ENCODE measurements at regions not wholly inside any gene's neighbourhood (a gene's known extent, or its start where the extent isn't known, plus 50 kb on each side); places are given as distances from the start of the nearest gene placed in this dataset.
A peak's percentile ranks its signal among the peaks of the same experiment; 100 is the strongest.

- TF ChIP-seq ZNF276 (CRISPR knock-in tag; IDR thresholded peaks at IDR 0.05; ENCODE audit: low read depth) (no peak), KAT8 (CRISPR knock-in tag; IDR thresholded peaks at IDR 0.05) (0 out of 2 replicates have a peak, but pooled peaks have one; percentile 29), CBX5 (CRISPR knock-in tag; IDR thresholded peaks at IDR 0.05; ENCODE audit: borderline replicate concordance) (peak; percentile 68; the same call in 1 of the 2 replicates), ZNF567 (CRISPR knock-in tag; IDR thresholded peaks at IDR 0.05; ENCODE audit: borderline replicate concordance) (no peak), BCL6 (CRISPR knock-in tag; IDR thresholded peaks at IDR 0.05) (peak; percentile 59), KLF16 (CRISPR knock-in tag; IDR thresholded peaks at IDR 0.05) (peak in 1 of 2 experiments; percentile 27; a peak in 1 of 4 replicates), ZNF777 (CRISPR knock-in tag; IDR thresholded peaks at IDR 0.05) (no peak), ZNF792 (CRISPR knock-in tag; IDR thresholded peaks at IDR 0.05) (peak; percentile 77; the same call in 1 of the 2 replicates), ATF2 (CRISPR knock-in tag; IDR thresholded peaks at IDR 0.05) (peak; percentile 96), ZNF558 (CRISPR knock-in tag; IDR thresholded peaks at IDR 0.05; ENCODE audit: borderline replicate concordance) (no peak), ZMYM4 (CRISPR knock-in tag; IDR thresholded peaks at IDR 0.05) (peak; percentile 70), HOMEZ (CRISPR knock-in tag; IDR thresholded peaks at IDR 0.05; ENCODE audit: low read depth) (peak; percentile 76; the same call in 1 of the 2 replicates), RARA (CRISPR knock-in tag; IDR thresholded peaks at IDR 0.05) (peak; percentile 87), ARID5B (CRISPR knock-in tag; IDR thresholded peaks at IDR 0.05) (peak; percentile 78), FOSL2 (CRISPR knock-in tag; IDR thresholded peaks at IDR 0.05) (peak; percentile 80), ZNF749 (CRISPR knock-in tag; IDR thresholded peaks at IDR 0.05; ENCODE audit: borderline replicate concordance) (no peak), EP300 (IDR thresholded peaks at IDR 0.05; ENCODE audit: low read depth in 2 of 2, low read length in 2 of 2) (no peak), EP300 (CRISPR knock-in tag; IDR thresholded peaks at IDR 0.05; ENCODE audit: borderline replicate concordance) (peak; percentile 47; the same call in 1 of the 2 replicates), RFX1 (IDR thresholded peaks at IDR 0.05) (peak; percentile 11; the same call in 1 of the 2 replicates), ZNF660 (CRISPR knock-in tag; IDR thresholded peaks at IDR 0.05; ENCODE audit: borderline replicate concordance, low read depth) (no peak), KDM2A (CRISPR knock-in tag; IDR thresholded peaks at IDR 0.05; ENCODE audit: borderline replicate concordance, low read depth) (peak; percentile 42; the same call in 1 of the 2 replicates)
These were observed 87.6 kb upstream of the RPS23 start (continued) for GRCh38 chr5:82365744-82366228.

Data from HepG2 (cell line).